GM12864 (cell line): ENCODE measurements at regions not wholly inside any gene's neighbourhood (a gene's known extent, or its start where the extent isn't known, plus 50 kb on each side); places are given as distances from the start of the nearest gene placed in this dataset.
"Not testable (repeated sequence)": the region's sequence is repeated elsewhere in the genome, so short reads cannot be mapped to it uniquely, and the experiment has no call there.

Experiments used
- DNase-seq: peaks from one replicate; pipeline ENCODE4 v3.0.0-alpha.2; 2011; ENCODE audit warnings: low read depth
- H3K4me3 ChIP-seq: 2 replicates; pipeline ENCODE4 v1.5.1; 2011; ENCODE audit warnings: mild to moderate bottlenecking, low read depth, low read length, control low read depth
- TF ChIP-seq, protein P1 (sequence below): IDR thresholded peaks from 2 replicates; pipeline ENCODE4 v1.5.1; 2011; ENCODE audit warnings: low read depth, mild to moderate bottlenecking, moderate library complexity, low read length, control low read depth, inconsistent platforms; ENCODE audit errors: missing control alignments

DNA sequence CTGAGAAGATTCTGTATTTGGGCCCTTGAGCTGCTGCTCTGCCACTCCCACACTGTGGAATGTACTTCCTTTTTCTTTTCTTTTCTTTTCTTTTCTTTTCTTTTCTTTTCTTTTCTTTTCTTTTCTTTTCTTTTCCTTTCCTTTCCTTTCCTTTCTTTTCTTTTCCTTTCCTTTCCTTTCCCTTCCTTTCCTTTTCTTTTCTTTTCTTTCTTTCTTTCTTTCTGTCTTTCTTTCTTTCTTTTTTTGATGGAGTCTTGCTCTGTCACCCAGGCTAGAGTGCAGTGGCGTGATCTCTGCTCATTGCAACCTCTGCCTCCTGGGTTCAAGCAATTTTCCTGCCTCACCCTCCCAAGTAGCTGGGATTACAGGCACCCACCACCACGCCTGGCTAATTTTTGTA is 89.8 kb downstream of the DNAAF6 start:
- H3K4me3 ChIP-seq, DNase-seq: not testable (repeated sequence)

DNA sequence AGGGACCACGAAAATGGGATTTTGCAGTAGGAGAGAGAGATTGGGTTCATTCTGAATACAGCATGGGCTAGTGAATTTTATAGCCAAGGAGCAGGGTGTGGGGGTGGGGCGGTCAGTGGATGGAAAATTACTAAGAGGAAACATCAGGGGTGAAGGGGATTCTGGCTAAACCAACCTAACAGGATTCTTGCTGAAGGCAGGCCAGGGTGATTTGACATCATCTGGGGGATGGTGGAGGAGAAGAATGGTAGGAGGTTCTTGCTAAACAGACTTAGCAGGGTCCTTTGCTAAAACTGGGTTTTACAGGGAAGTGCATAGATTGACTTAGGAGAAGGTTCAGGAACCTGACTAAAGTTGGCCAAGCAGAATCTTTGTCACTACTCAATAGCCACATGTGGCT is 91.9 kb downstream of the DNAAF6 start:
- no peak for DNase-seq
- TF ChIP-seq, protein P1, sequence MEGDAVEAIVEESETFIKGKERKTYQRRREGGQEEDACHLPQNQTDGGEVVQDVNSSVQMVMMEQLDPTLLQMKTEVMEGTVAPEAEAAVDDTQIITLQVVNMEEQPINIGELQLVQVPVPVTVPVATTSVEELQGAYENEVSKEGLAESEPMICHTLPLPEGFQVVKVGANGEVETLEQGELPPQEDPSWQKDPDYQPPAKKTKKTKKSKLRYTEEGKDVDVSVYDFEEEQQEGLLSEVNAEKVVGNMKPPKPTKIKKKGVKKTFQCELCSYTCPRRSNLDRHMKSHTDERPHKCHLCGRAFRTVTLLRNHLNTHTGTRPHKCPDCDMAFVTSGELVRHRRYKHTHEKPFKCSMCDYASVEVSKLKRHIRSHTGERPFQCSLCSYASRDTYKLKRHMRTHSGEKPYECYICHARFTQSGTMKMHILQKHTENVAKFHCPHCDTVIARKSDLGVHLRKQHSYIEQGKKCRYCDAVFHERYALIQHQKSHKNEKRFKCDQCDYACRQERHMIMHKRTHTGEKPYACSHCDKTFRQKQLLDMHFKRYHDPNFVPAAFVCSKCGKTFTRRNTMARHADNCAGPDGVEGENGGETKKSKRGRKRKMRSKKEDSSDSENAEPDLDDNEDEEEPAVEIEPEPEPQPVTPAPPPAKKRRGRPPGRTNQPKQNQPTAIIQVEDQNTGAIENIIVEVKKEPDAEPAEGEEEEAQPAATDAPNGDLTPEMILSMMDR, result no peak
- no peak overlapping the region for H3K4me3 ChIP-seq

DNA sequence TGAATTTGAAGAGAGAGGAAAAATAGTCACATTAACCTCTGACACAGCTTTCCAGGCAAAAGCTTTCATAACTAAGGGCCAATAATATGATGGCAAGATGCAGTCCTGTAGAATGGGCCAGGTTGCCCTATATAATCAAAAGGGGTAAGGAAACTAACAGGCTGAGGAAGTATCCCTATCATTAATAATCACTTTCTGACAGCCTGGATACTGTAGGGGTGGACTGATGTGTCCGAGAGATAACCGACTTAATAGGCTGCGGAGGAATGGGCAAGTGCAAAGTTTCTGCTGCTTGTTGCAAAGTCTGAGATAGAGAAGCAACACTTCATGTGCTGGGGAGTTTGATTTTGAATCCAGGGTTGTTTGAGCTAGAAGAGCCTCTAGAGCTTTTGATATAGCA is 94.8 kb downstream of the DNAAF6 start:
- H3K4me3 ChIP-seq, result no peak overlapping the region
- TF ChIP-seq, protein P1, result no peak
- DNase-seq, result no peak

DNA sequence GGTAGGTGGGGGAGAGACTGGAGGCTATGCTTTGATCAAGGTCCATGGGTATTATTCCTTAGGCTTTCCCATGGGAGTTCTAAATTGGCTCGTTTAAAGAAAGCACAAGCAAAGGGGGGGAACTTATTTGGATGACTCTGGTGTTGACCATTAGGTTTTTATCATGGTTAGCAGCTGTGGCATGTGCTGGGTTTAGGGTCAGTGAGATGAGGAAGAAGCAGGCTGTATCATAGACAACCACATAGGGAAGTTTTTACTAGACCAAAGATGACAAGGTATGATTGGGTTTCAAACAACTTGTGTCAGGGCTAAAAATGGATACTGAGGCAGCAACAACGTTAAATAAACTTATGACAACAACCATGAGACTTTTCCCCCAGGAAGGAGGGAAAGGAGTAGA is 97.7 kb downstream of the DNAAF6 start:
- no peak overlapping the region for H3K4me3 ChIP-seq
- TF ChIP-seq, protein P1, result no peak
- DNase-seq, result no peak

DNA sequence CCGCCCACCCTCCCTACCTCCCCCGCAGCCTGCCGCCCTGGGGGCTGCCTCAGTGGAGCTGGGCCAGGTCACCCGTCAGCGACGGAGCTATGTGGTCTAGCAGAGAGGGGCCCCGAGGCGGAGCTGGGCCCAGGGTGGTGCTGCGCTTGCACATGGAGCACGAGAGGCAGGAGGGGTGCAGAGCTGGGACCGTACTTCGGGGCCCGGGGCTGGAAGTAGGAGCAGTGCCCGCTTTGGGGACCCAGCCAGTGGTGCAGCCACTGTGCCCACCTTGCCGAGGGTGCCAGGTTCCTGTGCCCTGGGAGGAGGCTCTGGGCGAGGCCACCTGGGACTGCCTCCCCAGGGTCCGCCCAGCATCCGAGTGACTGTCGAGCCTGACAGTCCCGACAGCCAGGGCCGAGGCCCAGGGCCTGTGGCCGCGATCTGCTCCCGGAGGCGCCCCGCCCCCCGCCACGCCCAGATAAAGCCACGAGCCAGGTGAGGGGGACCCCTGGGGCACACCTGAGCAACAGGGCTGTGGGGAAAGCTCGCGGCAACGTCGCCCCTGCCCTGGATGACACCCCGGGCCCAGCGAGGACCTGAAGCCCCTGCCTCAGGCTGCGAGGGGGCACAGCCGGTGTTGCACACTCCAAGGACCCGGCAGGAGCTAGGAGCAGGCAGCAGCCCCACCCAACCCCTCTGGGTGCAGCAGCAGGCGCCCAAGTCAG is 117.5 kb downstream of the DNAAF6 start:
- TF ChIP-seq, protein P1, result no peak
- no peak overlapping the region for H3K4me3 ChIP-seq
- no peak for DNase-seq

DNA sequence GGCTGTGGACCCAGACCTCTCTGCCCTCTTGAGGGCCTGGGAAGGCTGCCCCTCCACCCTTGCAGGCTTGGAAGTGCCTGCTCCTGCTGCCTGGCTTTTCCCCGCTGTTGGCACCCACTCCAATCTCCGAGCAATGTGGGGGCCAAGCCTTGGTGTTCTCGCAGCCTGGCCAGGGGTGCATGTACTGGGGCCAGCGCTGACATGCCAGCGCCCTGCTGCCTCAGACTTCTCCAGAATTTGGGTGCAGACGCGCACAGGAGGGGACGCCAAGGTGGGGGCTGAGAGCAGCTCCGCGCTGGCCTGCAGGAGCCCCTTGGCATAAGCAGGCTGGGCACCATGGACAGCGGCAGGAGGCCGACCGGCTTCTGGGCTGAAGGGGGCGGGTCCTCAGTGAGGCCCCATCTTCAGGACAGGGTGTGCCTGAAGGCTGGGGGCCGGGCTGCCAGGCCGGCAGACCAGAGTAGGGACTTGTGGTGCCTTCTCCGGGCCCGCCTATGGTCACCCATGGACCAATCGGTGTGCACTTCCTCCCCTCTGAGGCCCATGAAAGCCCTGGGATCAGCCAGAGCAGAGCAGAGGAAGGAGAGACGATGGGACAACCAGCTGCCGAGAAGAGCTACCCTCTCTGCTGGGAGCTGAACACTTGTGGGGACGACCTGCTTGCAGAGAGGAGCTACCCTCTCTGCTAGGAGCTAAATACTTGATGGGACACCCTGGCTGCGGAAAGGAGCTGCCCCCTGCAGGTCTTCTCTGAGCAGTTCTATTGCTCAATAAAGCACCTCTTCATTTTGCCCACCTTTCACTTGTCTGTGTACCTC is 118.3 kb downstream of the DNAAF6 start:
- no peak overlapping the region for H3K4me3 ChIP-seq
- DNase-seq, result no peak
- TF ChIP-seq, protein P1, result peak; percentile 18

DNA sequence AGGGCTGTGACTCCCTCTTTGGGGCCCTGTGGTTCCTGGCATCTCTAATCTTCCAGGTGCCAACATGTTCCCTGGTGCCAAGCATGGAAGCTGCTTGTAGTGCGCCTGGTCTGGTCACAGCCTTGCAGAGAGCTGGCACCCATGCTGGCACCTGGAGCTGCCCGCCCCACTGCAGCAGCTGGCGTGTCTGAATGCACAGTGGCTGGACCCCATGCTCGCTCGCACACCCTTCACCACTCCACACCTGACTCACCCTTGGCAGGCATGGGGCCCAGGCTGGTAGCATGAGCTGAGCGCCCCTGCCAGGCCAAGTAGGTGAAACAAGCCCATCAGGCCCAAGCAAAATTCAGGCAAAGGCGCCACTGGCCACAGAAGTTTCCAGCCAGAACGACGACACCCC is 119.1 kb downstream of the DNAAF6 start:
- DNase-seq, result no peak
- TF ChIP-seq, protein P1, result no peak
- H3K4me3 ChIP-seq, result no peak overlapping the region
